Ovary (tissue), 7 donors: ENCODE measurements at regions not wholly inside any gene's neighbourhood (a gene's known extent, or its start where the extent isn't known, plus 50 kb on each side); places are given as distances from the start of the nearest gene placed in this dataset.

Experiments used
- DNase-seq, 5 donors: peaks; one replicate each; pipeline ENCODE4 v3.0.0-alpha.2; 2019 to 2020
- H3K27ac ChIP-seq, 2 donors: fragments of 200-600 bp; one replicate each; pipeline versions ENCODE4 v1.5.1 to v1.8.0; 2019 to 2022
- H3K27me3 ChIP-seq: fragments of 200-600 bp; one replicate; pipeline ENCODE4 v1.8.0; 2022
- H3K36me3 ChIP-seq: fragments of 200-600 bp; sonication (generic); one replicate; pipeline ENCODE4 v1.5.1; 2019
- H3K4me1 ChIP-seq: one replicate; pipeline ENCODE4 v1.8.1; 2013; ENCODE audit warnings: mild to moderate bottlenecking, moderate library complexity; ENCODE audit not compliant: insufficient read depth
- H3K4me3 ChIP-seq: fragments of 200-600 bp; sonication (generic); one replicate; pipeline ENCODE4 v1.5.1; 2017
- H3K9me3 ChIP-seq, 2 donors: fragments of 200-600 bp in 1 of 2; sonication (generic) in 1 of 2; one replicate each; pipeline versions ENCODE4 v1.5.1 to v1.8.1; 2013 to 2019; ENCODE audit warnings: mild to moderate bottlenecking in 1 of 2, moderate library complexity in 1 of 2
- EP300 ChIP-seq: sonication (generic); formaldehyde crosslinking; IDR thresholded peaks from one replicate; pipeline ENCODE4 v1.6.1; 2017; ENCODE audit warnings: antibody characterized with exemption
- POLR2A ChIP-seq: fragments of 450-650 bp; IDR thresholded peaks from one replicate; pipeline ENCODE4 v1.6.1; 2017; ENCODE audit warnings: antibody characterized with exemption, mild to moderate bottlenecking, moderate library complexity
- WGBS, 3 donors: extraction: QIAGEN DNeasy Blood & Tissue Kit in 1 of 3; methylation state at CpG; one replicate each; pipeline versions ENCODE4 v1.1.5 to v1.1.7; 2013 to 2017; 5-methylcytosine and 5-hydroxymethylcytosine counted together
- intact Hi-C, 4 donors: fragments of 100-400 bp; cut with DNase I; formaldehyde crosslinking; loops; one replicate each; pipeline versions ENCODE4 v1.11.0 to v1.15.1; 2022 to 2023
- TF ChIP-seq, protein P1 (sequence below), 3 donors: fragments of 450-650 bp in 2 of 3; fragments of 200-600 bp in 1 of 3; IDR thresholded peaks; one replicate each; pipeline versions ENCODE4 v1.5.1 to v1.8.0; 2016 to 2022; ENCODE audit warnings: antibody characterized with exemption in 3 of 3, mild to moderate bottlenecking in 1 of 3
- donor health status: DM: no; HTN: no; CAD: no; lungs with moderate emphysema.
- donor health status: DM: no; HTN: no; CAD: no.
- donor health status: Bipolar disorder and iron deficiency.
- donor health status: DM: no; HTN: no; CAD: no.
- donor health status: DM: yes; HTN: yes; CAD: no.

DNA sequence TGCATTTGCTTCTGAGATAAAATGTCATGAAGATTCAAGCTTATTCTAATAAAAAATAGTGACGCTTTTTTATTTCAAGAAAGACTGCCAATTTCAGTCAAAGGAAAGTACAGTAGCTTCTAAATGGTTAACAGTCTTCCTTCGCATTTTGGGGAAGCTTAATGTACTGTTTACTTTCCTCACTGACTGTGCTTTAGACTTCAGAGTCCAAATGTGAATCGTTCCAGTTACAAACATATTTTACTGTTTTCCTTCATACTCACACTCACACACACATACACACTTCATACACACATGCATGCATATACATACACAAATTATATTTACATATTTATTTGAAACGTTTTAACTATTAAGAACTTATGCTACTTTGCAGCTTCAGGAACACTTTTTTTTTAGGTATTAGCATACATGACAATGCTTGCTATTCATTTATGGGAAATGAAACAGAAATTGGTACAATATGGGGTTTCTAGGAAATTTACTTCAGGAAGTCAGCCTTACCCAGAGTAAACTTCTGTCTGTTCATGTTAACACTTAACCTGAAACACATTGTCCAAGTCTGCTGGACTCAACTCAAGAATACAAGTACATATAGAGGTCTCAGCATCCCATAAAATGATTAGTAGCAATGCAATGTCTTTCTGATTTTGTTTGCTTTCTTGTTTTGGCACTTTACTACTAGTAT, 145.4 kb downstream of the RPS12 start:
- intact Hi-C loops, result no loop called here
- H3K27ac ChIP-seq, result no peak overlapping the region
- no peak overlapping the region for H3K4me3 ChIP-seq
- DNase-seq, result no peak
- H3K4me1 ChIP-seq, result peaks cover 2% of the 10 kb centered on the region
- no peaks in the 10 kb centered on the region for H3K9me3 ChIP-seq
- 18 to 28% (median 22%) methylated on average over 4 of the region's 4 CpGs for WGBS, 3 donors
- TF ChIP-seq POLR2A (no peak), EP300 (no peak)
- TF ChIP-seq, protein P1, sequence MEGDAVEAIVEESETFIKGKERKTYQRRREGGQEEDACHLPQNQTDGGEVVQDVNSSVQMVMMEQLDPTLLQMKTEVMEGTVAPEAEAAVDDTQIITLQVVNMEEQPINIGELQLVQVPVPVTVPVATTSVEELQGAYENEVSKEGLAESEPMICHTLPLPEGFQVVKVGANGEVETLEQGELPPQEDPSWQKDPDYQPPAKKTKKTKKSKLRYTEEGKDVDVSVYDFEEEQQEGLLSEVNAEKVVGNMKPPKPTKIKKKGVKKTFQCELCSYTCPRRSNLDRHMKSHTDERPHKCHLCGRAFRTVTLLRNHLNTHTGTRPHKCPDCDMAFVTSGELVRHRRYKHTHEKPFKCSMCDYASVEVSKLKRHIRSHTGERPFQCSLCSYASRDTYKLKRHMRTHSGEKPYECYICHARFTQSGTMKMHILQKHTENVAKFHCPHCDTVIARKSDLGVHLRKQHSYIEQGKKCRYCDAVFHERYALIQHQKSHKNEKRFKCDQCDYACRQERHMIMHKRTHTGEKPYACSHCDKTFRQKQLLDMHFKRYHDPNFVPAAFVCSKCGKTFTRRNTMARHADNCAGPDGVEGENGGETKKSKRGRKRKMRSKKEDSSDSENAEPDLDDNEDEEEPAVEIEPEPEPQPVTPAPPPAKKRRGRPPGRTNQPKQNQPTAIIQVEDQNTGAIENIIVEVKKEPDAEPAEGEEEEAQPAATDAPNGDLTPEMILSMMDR (IDR thresholded peaks at IDR 0.05), result no peak
- no peaks in the 10 kb centered on the region for H3K36me3 ChIP-seq
- H3K27me3 ChIP-seq, result no peaks in the 10 kb centered on the region

DNA sequence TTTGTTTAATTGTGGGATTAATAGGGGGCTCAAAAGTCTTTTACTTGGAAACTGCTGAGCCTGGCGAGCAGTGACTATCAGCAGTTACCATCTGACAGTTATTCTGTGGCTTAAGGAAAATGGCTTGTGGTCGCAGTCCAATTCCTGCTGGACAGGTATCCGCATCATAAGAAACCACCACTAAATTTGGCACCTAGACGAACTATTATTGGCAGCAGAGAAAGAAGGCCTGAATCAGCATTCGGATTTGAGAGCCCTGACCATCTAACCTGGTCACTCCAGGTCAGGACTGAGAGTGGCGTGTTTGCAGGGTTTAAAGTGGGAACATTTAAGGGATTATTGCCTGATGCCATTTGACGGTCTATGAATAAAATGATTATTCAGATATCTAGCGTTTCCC, 146.4 kb downstream of the RPS12 start:
- TF ChIP-seq, protein P1 (IDR thresholded peaks at IDR 0.05), result no peak
- no peak for TF ChIP-seq POLR2A
- 76 to 79% (median 77%) methylated on average over 8 of the region's 8 CpGs for WGBS, 3 donors
- H3K4me1 ChIP-seq, result peaks cover 2% of the 10 kb centered on the region
- no peaks in the 10 kb centered on the region for H3K9me3 ChIP-seq
- intact Hi-C loops, result no loop called here
- no peaks in the 10 kb centered on the region for H3K27me3 ChIP-seq
- H3K36me3 ChIP-seq, result no peaks in the 10 kb centered on the region
- DNase-seq, result no peak
- no peak overlapping the region for H3K27ac ChIP-seq
- H3K4me3 ChIP-seq, result no peak overlapping the region

DNA sequence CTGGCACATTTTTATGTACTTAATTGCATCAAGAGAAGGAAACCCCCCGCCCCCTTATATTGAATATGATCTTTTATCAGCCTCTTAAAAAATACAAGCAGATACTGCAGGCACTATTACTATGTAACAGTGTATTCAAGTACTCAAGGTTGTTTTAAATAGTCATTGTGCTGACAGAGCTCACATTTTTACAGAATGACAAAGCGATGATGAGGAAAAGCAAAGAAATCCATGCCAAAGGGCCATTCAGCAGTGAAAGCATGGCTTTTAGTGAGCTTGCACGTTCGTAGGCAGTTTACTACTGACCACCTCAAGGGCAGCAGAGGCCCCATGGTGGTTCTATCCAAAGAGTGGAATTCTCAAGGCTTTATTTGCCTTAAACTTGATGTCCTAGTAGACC, 146.8 kb downstream of the RPS12 start:
- Histone ChIP-seq H3K27me3 (no peaks in the 10 kb centered on the region), H3K36me3 (no peaks in the 10 kb centered on the region), H3K4me1 (peaks cover 2% of the 10 kb centered on the region), H3K9me3 (no peaks in the 10 kb centered on the region), H3K27ac (no peak overlapping the region), H3K4me3 (no peak overlapping the region)
- DNase-seq, result no peak
- intact Hi-C loops, result no loop called here
- TF ChIP-seq EP300, result no peak
- TF ChIP-seq, protein P1 (IDR thresholded peaks at IDR 0.05), result no peak
- no peak for TF ChIP-seq POLR2A
- 49 to 69% (median 56%) methylated on average over 4 of the region's 4 CpGs for WGBS, 3 donors

DNA sequence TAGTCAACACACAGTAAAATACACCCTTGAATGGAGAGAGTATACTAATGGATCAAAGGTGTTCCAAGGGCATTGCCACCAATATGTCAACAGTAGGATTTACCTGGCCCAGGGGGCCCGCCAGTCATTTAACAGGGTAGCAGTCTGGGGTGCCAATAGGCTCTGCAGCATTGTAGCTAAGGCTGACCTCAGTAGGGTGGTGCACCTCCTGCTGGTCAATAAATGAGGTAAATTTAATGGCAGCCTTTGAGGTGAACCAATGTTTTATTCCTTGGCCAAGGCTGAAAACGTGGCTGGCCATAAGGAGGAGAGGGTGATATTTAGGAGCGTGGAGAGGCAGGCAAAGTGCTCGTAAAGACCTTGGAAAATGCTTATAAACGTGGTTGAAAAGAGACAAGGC, 147.2 kb downstream of the RPS12 start:
- Histone ChIP-seq H3K4me1 (peaks cover 2% of the 10 kb centered on the region), H3K9me3 (no peaks in the 10 kb centered on the region), H3K27ac (no peak overlapping the region), H3K4me3 (no peak overlapping the region), H3K27me3 (no peaks in the 10 kb centered on the region), H3K36me3 (no peaks in the 10 kb centered on the region)
- intact Hi-C loops, result no loop called here
- TF ChIP-seq EP300, result no peak
- no peak for TF ChIP-seq POLR2A
- TF ChIP-seq, protein P1 (IDR thresholded peaks at IDR 0.05), result no peak
- 73 to 86% (median 81%) methylated on average over 5 of the region's 5 CpGs for WGBS, 3 donors
- no peak for DNase-seq
